ENCODE measurements at regions not wholly inside any gene's neighbourhood (a gene's known extent, or its start where the extent isn't known, plus 50 kb on each side); places are given as distances from the start of the nearest gene placed in this dataset.

DNA sequence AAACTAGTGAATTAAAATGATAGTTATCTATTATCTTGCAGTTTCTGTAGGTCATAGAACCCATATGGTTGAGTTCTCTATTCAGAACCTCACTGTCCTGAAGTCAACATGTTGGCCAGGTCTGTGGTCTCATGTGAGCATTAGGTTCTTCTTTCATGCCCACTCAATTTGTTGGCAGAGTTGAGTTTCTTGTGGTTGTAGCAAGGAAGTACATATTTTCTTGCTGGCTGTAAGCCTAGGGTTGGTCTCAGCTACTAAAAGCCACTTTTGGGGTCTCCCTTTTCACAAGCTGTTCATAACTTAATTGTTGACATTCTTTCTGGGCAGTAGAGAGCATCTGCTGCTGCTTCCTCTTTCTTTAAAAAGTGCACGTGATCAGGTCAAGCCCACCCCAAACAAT is 1165.1 kb upstream of the NCAM2 start:
- no peak for ATAC-seq
- no peaks in the 10 kb centered on the region for H3K36me3 Mint-ChIP-seq (ENCODE audit: low read depth)
- no peaks in the 10 kb centered on the region for H3K4me1 Mint-ChIP-seq
- H3K27ac Mint-ChIP-seq = no peak overlapping the region
- DNase-seq = no peak
- peaks cover 18% of the 10 kb centered on the region for H3K9me3 Mint-ChIP-seq
- no peaks in the 10 kb centered on the region for H3K27me3 Mint-ChIP-seq
- H3K4me3 Mint-ChIP-seq = no peak overlapping the region

DNA sequence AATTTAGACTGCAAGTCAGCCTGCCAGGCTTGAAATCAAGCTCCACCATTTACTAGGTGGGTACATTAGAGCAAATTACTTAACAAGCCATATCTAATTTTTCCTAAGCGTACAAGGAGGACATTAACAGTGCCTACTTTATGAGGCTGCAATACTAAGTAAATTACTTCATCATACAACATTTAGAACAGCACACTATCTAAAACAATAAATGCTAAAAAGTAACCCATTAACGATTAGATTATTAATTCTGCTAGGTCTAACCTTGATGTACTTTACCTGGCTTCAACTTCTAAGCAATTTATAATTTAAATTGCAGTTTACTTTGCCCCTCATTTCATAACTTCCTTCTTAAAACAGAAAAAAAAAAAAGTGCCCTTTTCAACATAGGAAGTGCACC is 1155.6 kb upstream of the NCAM2 start:
- Mint-ChIP-seq H3K4me1 (no peaks in the 10 kb centered on the region), H3K9me3 (peaks cover 9% of the 10 kb centered on the region), H3K27ac (no peak overlapping the region), H3K36me3 (ENCODE audit: low read depth) (no peaks in the 10 kb centered on the region), H3K4me3 (no peak overlapping the region), H3K27me3 (no peaks in the 10 kb centered on the region)
- ATAC-seq (no peak), DNase-seq (no peak)

DNA sequence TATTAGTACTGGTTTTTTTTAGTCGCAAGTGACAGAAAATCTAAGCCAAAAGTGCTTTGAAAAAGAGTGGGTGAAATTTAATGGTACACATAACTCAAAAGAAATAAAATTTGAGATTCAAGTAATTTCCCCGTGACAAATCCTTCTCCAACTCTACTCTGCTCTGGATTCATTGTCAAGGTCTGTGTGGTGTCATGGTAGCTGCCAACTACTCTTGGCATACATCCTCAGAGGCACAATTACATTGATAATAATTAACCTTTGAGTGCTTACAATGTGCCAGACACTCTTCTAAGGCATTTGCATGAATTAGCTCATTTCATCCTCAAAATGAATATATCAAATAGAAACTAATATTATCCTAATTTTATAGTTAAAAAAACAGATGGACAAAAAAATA is 1153.9 kb upstream of the NCAM2 start:
- no peak overlapping the region for H3K27ac Mint-ChIP-seq
- DNase-seq = no peak
- no peaks in the 10 kb centered on the region for H3K27me3 Mint-ChIP-seq
- H3K9me3 Mint-ChIP-seq = peaks cover 5% of the 10 kb centered on the region
- no peaks in the 10 kb centered on the region for H3K36me3 Mint-ChIP-seq (ENCODE audit: low read depth)
- H3K4me3 Mint-ChIP-seq = no peak overlapping the region
- no peak for ATAC-seq
- no peaks in the 10 kb centered on the region for H3K4me1 Mint-ChIP-seq

DNA sequence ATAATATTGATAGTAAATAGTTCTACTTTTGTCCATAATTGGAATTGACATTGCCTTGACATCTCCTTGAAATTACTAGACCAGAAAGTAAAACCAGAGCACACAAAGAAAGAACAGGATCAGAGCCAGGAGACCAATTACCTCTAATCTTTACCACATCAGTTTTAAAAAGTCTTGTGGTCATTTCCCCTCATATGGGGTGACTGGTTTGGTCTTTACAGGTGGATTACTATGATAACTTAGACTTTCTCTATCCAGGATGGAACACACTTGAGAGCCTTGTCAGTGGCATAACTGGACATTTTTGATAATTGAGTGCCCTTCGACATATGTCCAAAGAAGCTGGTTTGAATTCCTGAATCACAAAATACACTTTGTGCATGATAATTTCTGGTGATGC is 1148.1 kb upstream of the NCAM2 start:
- Mint-ChIP-seq H3K27me3 (no peaks in the 10 kb centered on the region), H3K4me1 (no peaks in the 10 kb centered on the region), H3K4me3 (no peak overlapping the region), H3K27ac (no peak overlapping the region), H3K9me3 (peaks cover 5% of the 10 kb centered on the region), H3K36me3 (ENCODE audit: low read depth) (no peaks in the 10 kb centered on the region)
- no peak for DNase-seq
- ATAC-seq = no peak

DNA sequence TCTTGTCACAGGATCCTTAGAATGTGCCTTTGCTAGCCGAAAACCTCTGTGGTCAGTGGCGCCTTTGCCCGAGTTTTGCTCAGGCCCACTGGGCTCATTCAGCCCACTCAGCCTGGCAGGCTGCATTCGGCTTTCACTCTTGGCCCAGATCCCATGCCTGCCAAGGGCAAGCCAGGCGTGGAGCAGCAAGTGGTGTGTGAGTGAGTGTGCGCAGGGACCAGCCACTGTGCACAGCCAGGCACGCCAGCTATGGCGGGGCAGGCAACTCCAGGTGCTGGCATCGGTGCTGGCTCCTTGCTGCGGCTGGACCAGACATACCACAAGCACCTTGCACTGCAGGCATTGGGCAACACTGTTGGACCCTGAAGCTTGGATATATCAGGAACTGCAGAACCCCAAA is 1145.1 kb upstream of the NCAM2 start:
- DNase-seq (no peak), ATAC-seq (no peak)
- Mint-ChIP-seq H3K27ac (no peak overlapping the region), H3K4me3 (no peak overlapping the region), H3K36me3 (ENCODE audit: low read depth) (no peaks in the 10 kb centered on the region), H3K27me3 (no peaks in the 10 kb centered on the region), H3K9me3 (no peaks in the 10 kb centered on the region), H3K4me1 (no peaks in the 10 kb centered on the region)

DNA sequence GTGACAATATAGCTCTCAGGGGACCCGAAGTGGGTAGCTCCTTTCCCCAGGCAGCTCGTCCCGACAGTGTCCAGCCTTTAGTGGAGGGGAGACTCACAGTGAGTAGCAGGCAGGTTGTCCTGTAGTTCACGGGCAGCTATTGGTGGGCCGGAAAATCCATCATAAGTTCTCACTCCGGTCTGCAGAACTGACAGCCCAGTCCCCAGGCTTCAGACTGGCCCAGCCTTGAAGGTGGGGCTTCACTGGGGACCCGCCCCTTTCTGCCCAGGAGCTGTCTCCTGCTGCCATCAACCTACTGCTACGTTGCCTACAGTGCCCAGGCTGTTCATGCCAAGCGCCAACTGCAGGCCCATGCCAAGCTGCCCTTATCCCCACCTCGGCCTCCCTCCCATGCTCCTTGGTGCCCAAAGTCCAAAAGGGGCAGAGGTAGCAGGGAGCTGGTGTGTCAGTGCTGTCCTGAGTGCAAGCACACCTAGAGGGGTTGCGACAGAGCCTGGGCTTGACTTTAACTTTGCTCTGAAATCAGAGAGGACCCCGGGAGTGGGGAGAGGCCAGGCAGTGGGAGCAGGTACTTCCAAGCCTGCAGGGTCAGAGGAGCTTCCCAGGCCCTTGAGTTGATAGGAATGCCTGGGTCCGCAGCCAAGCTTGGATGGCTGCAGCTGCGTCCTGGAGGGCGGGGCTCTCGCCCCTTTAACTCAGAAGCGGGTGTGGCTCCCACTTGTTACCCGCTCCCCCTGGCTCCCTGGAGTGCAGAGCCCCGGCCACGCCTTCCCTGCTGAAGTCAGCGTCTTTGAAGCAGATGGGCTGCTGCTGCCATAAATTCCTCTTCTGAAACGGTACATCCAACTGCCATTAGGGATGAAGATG is 1144.3 kb upstream of the NCAM2 start:
- no peak for DNase-seq
- Mint-ChIP-seq H3K4me1 (no peaks in the 10 kb centered on the region), H3K9me3 (no peaks in the 10 kb centered on the region), H3K4me3 (no peak overlapping the region), H3K27ac (no peak overlapping the region), H3K27me3 (no peaks in the 10 kb centered on the region), H3K36me3 (ENCODE audit: low read depth) (no peaks in the 10 kb centered on the region)
- ATAC-seq = no peak

DNA sequence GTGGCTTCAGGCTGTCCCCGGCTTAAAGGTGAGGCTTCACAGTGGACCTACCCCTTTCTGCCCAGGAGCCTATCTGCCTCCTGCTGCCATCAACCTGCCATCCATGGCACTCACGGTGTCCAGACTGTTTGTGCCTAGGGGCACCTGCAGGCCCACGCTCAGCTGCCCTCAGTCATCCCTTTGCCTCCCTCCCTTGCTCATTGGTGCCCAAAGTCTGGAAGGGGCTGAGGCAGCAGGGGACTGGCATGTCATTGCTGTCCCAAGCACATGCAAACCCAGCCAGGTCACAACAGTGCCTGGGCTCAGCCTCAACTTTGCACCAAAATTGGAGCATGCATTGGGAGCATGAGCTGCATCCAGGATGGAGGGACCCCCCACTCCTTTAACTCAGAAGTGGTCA is 1142.7 kb upstream of the NCAM2 start:
- Mint-ChIP-seq H3K27me3 (no peaks in the 10 kb centered on the region), H3K4me3 (no peak overlapping the region), H3K4me1 (no peaks in the 10 kb centered on the region), H3K27ac (no peak overlapping the region), H3K9me3 (no peaks in the 10 kb centered on the region), H3K36me3 (ENCODE audit: low read depth) (no peaks in the 10 kb centered on the region)
- DNase-seq (no peak), ATAC-seq (no peak)

DNA sequence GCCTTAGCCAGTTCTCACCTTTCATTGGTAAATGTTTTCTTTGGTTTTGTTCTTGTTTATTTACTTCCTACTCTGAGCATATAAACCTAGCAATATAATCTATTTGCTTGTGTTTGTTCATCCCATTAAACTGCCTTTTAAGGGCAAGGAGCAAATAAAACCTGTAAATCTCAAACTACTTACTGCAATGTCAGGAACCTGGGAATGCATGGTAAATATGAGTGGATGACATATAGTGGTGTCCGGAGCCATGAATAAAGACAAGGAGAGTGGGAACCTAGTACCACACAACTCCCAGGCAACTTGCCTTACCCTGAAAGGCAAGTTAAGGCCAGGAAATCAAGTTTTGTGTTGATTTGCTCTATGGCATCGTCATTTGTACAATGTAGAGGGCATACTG is 1133.7 kb upstream of the NCAM2 start:
- Mint-ChIP-seq H3K4me1 (no peaks in the 10 kb centered on the region), H3K27me3 (no peaks in the 10 kb centered on the region), H3K27ac (no peak overlapping the region), H3K36me3 (ENCODE audit: low read depth) (no peaks in the 10 kb centered on the region), H3K9me3 (peaks cover 9% of the 10 kb centered on the region), H3K4me3 (no peak overlapping the region)
- ATAC-seq = no peak
- DNase-seq = no peak

DNA sequence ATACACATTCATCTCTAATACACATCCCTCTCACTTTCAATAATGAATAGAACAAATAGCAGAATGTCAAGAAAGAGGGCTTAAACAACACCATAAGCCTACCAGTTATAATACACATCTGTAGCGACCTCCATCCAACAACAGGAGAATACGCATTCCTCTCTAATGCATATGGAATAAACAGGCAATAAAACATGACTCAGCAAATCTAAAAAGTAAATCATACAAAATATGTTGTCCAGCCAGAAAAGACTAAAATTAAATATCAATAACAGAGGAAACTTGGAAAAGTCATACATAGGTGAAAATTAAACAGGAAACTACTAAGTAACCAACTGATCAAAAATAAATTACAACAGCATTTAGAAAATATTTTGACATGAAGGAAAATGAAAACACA is 1127.5 kb upstream of the NCAM2 start:
- no peaks in the 10 kb centered on the region for H3K36me3 Mint-ChIP-seq (ENCODE audit: low read depth)
- no peaks in the 10 kb centered on the region for H3K4me1 Mint-ChIP-seq
- DNase-seq (no peak), ATAC-seq (no peak)
- peaks cover 8% of the 10 kb centered on the region for H3K9me3 Mint-ChIP-seq
- no peak overlapping the region for H3K4me3 Mint-ChIP-seq
- H3K27ac Mint-ChIP-seq = no peak overlapping the region
- H3K27me3 Mint-ChIP-seq = no peaks in the 10 kb centered on the region

DNA sequence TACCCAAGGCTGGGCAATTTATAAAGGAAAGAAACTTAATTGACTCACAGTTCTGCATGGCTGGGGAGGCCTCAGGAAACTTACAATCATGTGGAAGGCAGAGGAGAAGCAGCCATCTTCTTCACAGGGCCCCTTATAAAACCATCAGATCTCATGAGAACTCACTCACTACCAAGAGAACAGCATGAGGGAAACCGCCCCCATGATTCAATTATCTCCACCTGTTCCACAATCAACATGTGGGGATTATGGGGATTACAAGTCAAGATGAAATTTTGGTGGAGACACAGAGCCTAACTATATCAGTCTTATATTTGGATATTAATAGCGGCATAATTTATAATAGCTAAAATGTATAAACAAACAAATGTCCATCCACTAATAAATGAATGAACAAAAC is 1123.7 kb upstream of the NCAM2 start:
- H3K36me3 Mint-ChIP-seq (ENCODE audit: low read depth) = no peaks in the 10 kb centered on the region
- H3K9me3 Mint-ChIP-seq = peaks cover 4% of the 10 kb centered on the region
- H3K4me3 Mint-ChIP-seq = no peak overlapping the region
- H3K27ac Mint-ChIP-seq = no peak overlapping the region
- no peaks in the 10 kb centered on the region for H3K27me3 Mint-ChIP-seq
- DNase-seq (no peak), ATAC-seq (no peak)
- no peaks in the 10 kb centered on the region for H3K4me1 Mint-ChIP-seq

DNA sequence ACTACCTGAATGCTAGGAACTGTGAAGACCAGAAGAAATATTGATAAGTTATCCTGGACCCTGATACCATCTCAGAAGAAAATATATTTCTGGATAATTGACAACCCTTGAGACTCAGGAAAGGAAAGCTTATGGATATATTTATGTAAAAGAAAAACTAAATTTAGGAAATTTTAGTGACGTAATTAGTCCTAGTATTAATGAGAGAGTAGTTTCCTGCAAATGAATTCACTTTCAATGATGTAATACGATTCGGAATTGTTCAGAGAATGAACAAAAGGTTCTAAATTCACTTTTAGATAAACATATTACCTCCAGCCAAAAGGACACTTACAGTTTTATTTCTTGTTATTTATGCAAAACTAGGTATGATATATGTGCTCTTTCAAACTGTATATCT is 1120.1 kb upstream of the NCAM2 start:
- ATAC-seq = no peak
- H3K27ac Mint-ChIP-seq = no peak overlapping the region

DNA sequence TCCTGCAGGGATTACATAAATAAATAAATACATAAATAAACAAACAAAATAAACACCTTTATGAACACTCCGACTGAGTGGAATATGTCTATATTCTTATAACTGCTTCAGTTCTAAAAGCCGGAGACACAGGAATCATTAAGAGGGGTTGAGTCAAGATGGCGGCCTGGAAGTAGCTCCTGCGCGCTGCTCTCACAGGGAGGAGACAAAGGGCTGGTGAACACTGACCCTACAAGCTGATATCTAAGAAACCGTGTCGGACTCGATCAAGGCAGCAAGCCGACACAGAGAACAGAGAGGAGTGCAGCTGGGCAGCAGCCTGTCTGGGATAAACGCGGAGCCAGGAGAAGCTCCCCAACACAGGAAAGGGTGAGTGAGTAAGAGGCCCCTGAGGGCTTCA is 1098.6 kb upstream of the NCAM2 start:
- Mint-ChIP-seq H3K4me3 (no peak overlapping the region), H3K27me3 (no peaks in the 10 kb centered on the region), H3K9me3 (peaks cover 15% of the 10 kb centered on the region), H3K4me1 (no peaks in the 10 kb centered on the region), H3K27ac (no peak overlapping the region), H3K36me3 (ENCODE audit: low read depth) (no peaks in the 10 kb centered on the region)
- DNase-seq (no peak), ATAC-seq (no peak)

More for the DNA sequence above, 1120.1 kb upstream of the NCAM2 start:
- no peaks in the 10 kb centered on the region for H3K27me3 Mint-ChIP-seq
- H3K36me3 Mint-ChIP-seq (ENCODE audit: low read depth) = no peaks in the 10 kb centered on the region
- no peak for DNase-seq
- no peak overlapping the region for H3K4me3 Mint-ChIP-seq
- H3K9me3 Mint-ChIP-seq = peaks cover 7% of the 10 kb centered on the region
- no peaks in the 10 kb centered on the region for H3K4me1 Mint-ChIP-seq

DNA sequence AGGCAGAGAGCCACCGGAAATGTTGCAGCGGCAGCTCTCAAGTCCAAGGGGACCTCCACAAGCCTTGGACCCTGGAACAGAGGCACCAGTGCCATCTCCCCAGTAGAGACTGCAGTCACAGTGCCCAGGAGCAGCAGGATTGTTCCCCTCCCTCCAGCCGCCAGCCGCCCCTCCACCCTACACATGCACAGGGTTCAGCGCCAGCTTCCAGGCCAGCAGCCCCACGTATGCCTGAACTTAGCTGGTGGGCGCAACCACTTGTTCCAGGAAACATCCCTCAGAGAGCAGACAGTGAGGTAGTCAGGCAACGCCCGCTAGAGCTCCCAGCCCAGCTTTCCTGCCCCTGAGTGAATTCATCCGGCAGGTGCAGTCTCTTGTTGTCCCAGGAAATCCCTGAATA is 1098.1 kb upstream of the NCAM2 start:
- no peak overlapping the region for H3K27ac Mint-ChIP-seq
- peaks cover 15% of the 10 kb centered on the region for H3K9me3 Mint-ChIP-seq
- no peaks in the 10 kb centered on the region for H3K4me1 Mint-ChIP-seq
- DNase-seq (no peak), ATAC-seq (no peak)
- no peaks in the 10 kb centered on the region for H3K36me3 Mint-ChIP-seq (ENCODE audit: low read depth)
- H3K27me3 Mint-ChIP-seq = no peaks in the 10 kb centered on the region
- no peak overlapping the region for H3K4me3 Mint-ChIP-seq

DNA sequence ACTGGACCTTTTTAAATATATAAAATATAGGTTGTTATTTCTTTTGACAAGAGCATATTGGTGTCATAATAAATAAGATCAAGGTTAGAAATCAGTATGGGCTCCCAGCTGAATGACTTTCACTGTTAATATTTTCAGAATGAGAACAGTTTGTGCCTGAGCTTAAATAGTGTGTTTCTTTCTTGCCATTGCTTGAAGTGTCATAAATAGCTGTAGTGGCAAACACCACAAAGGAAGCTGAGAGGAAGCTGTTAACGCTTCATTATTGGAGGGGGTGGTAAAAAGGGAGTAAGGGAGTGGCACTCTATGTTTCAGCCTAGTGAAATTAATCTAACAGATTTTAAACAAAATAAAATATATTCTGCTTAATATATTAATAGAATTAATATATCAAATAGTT is 1089.8 kb upstream of the NCAM2 start:
- H3K27me3 Mint-ChIP-seq = no peaks in the 10 kb centered on the region
- no peak overlapping the region for H3K4me3 Mint-ChIP-seq
- H3K36me3 Mint-ChIP-seq (ENCODE audit: low read depth) = no peaks in the 10 kb centered on the region
- DNase-seq (no peak), ATAC-seq (no peak)
- no peaks in the 10 kb centered on the region for H3K4me1 Mint-ChIP-seq
- H3K9me3 Mint-ChIP-seq = no peaks in the 10 kb centered on the region
- H3K27ac Mint-ChIP-seq = no peak overlapping the region

DNA sequence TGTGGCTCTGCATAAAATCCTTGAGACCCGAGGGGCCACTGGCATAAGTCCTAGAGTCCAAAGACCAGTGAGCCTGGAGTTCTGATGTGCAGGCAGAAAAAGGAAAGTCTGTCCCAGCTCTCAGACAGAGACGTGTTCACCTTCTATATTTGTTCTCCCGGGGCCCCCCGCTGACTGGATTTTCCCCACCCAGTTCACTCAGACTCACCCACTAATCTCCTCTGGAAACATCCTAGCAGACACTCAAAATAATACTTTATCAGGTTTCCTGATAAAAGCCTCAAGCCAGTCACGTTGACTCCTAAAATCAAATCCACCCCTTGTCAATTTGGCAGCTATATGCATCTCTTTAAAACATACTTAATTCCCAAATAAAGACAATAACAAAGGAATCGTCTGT is 1084.2 kb upstream of the NCAM2 start:
- no peak for ATAC-seq
- Mint-ChIP-seq H3K9me3 (no peaks in the 10 kb centered on the region), H3K27me3 (no peaks in the 10 kb centered on the region)

DNA sequence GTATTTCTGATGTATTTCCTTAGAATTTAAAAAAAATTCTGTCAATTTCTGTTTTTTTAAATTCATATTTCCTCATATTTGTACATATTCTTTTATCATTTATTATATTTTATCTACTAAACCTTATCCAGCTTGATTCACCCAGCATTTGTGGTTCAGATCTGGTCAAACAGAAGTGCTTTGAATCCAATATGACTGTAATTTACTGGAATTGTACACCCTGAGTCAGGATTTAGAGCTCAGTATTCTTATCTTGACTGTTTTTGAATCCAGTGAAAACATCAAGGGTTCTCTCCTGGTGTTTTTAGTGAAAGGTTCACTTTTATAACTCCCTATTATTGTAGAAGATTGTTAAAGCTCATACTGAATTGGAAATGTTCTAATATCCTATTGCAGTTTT is 1077.0 kb upstream of the NCAM2 start:
- H3K36me3 Mint-ChIP-seq (ENCODE audit: low read depth) = no peaks in the 10 kb centered on the region
- no peak overlapping the region for H3K4me3 Mint-ChIP-seq
- DNase-seq (no peak), ATAC-seq (no peak)
- H3K27me3 Mint-ChIP-seq = no peaks in the 10 kb centered on the region
- H3K4me1 Mint-ChIP-seq = no peaks in the 10 kb centered on the region
- H3K27ac Mint-ChIP-seq = no peak overlapping the region
- H3K9me3 Mint-ChIP-seq = peaks cover 7% of the 10 kb centered on the region

More for the DNA sequence above, 1084.2 kb upstream of the NCAM2 start:
- Mint-ChIP-seq H3K4me3 (no peak overlapping the region), H3K4me1 (no peaks in the 10 kb centered on the region), H3K36me3 (ENCODE audit: low read depth) (no peaks in the 10 kb centered on the region), H3K27ac (no peak overlapping the region)
- DNase-seq = no peak
